ENCODE measurements at regions not wholly inside any gene's neighbourhood (a gene's known extent, or its start where the extent isn't known, plus 50 kb on each side); places are given as distances from the start of the nearest gene placed in this dataset.

- no peak overlapping the region for H3K4me3 ChIP-seq (ENCODE audit: low read length)
- H3K27me3 ChIP-seq (ENCODE audit: insufficient read depth, low read length) = no peaks in the 10 kb centered on the region
- H3K4me1 ChIP-seq (ENCODE audit: insufficient read depth, low read length) = peaks cover 4% of the 10 kb centered on the region; the same call in 1 of the 2 replicates
- no peaks in the 10 kb centered on the region for H3K36me3 ChIP-seq (ENCODE audit: insufficient read depth, low read depth, low read length)
- H3K9me3 ChIP-seq (ENCODE audit: insufficient read depth, low read depth, low read length) = no peaks in the 10 kb centered on the region
- no peak overlapping the region for H3K27ac ChIP-seq (ENCODE audit: low read length)
- H3K9ac ChIP-seq (ENCODE audit: low read depth, low read length) = no peak overlapping the region
Observed at GRCh38 chr20:10774357-10774943, 100.7 kb upstream of the JAG1 start.

DNA sequence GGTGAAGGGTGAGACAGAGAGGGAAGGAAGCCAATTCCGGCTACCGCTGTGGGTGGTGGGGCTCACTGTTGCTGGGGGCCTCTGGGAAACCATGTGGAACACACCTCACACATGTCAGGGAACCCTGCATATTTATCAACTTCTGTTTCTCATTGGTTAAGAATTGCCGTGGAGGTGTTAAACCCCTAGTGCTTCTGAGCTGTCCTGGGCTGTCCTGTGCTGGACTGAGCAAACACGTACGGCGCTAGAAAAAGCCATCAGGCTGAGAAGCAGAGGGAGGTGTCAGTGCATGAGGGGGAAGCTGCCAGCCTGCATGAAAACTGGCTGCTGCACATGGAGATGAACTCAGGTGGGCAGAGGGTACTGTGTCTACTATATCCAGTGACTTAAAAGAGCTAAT is 103.9 kb upstream of the JAG1 start:
- H3K27me3 ChIP-seq (ENCODE audit: insufficient read depth, low read length) = no peaks in the 10 kb centered on the region
- no peaks in the 10 kb centered on the region for H3K9me3 ChIP-seq (ENCODE audit: insufficient read depth, low read depth, low read length)
- H3K36me3 ChIP-seq (ENCODE audit: insufficient read depth, low read depth, low read length) = no peaks in the 10 kb centered on the region
- no peak overlapping the region for H3K9ac ChIP-seq (ENCODE audit: low read depth, low read length)
- peaks cover 6% of the 10 kb centered on the region; the same call in 1 of the 2 replicates for H3K4me1 ChIP-seq (ENCODE audit: insufficient read depth, low read length)
- no peak overlapping the region for H3K27ac ChIP-seq (ENCODE audit: low read length)
- H3K4me3 ChIP-seq (ENCODE audit: low read length) = no peak overlapping the region

- Histone ChIP-seq H3K36me3 (ENCODE audit: insufficient read depth, low read depth, low read length) (no peaks in the 10 kb centered on the region), H3K27ac (ENCODE audit: low read length) (no peak overlapping the region), H3K4me3 (ENCODE audit: low read length) (no peak overlapping the region), H3K27me3 (ENCODE audit: insufficient read depth, low read length) (no peaks in the 10 kb centered on the region), H3K9me3 (ENCODE audit: insufficient read depth, low read depth, low read length) (no peaks in the 10 kb centered on the region), H3K4me1 (ENCODE audit: insufficient read depth, low read length) (peaks cover 20% of the 10 kb centered on the region; the same call in 1 of the 2 replicates), H3K9ac (ENCODE audit: low read depth, low read length) (no peak overlapping the region)
Observed at GRCh38 chr20:10779911-10780310, 106.1 kb upstream of the JAG1 start.

DNA sequence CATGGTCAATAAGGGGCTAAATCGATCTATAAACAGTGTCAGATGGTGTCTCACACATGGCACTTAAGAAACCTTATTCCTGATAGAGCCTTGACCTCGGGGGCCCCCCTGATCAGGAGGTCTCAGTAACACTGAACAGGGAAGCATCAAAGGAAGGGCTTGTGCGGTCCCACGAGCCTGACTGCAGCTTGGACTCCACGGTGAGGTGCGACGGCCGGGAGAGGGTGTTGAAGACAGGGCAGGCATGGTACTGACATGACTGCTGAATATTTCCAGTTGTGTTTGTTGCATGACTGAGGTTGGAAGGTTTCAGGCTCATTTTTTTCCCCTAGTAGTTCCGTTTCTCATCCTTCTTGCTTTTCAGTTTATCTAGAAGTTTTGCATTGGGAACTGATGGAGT is 107.1 kb upstream of the JAG1 start:
- Histone ChIP-seq H3K9ac (ENCODE audit: low read depth, low read length) (no peak overlapping the region), H3K4me1 (ENCODE audit: insufficient read depth, low read length) (peaks cover 20% of the 10 kb centered on the region; the same call in 1 of the 2 replicates), H3K36me3 (ENCODE audit: insufficient read depth, low read depth, low read length) (no peaks in the 10 kb centered on the region), H3K27me3 (ENCODE audit: insufficient read depth, low read length) (no peaks in the 10 kb centered on the region), H3K27ac (ENCODE audit: low read length) (no peak overlapping the region), H3K9me3 (ENCODE audit: insufficient read depth, low read depth, low read length) (no peaks in the 10 kb centered on the region), H3K4me3 (ENCODE audit: low read length) (no peak overlapping the region)

GRCh38 chr20:10781526-10781925 is 107.7 kb upstream of the JAG1 start:
- Histone ChIP-seq H3K27me3 (ENCODE audit: insufficient read depth, low read length) (no peaks in the 10 kb centered on the region), H3K4me3 (ENCODE audit: low read length) (no peak overlapping the region), H3K9ac (ENCODE audit: low read depth, low read length) (no peak overlapping the region), H3K36me3 (ENCODE audit: insufficient read depth, low read depth, low read length) (no peaks in the 10 kb centered on the region), H3K27ac (ENCODE audit: low read length) (no peak overlapping the region), H3K4me1 (ENCODE audit: insufficient read depth, low read length) (peaks cover 20% of the 10 kb centered on the region; the same call in 1 of the 2 replicates), H3K9me3 (ENCODE audit: insufficient read depth, low read depth, low read length) (no peaks in the 10 kb centered on the region)

GRCh38 chr20:10783707-10784553 is 110.1 kb upstream of the JAG1 start:
- Histone ChIP-seq H3K4me3 (ENCODE audit: low read length) (no peak overlapping the region), H3K9me3 (ENCODE audit: insufficient read depth, low read depth, low read length) (no peaks in the 10 kb centered on the region), H3K27ac (ENCODE audit: low read length) (no peak overlapping the region), H3K4me1 (ENCODE audit: insufficient read depth, low read length) (peaks cover 20% of the 10 kb centered on the region; the same call in 1 of the 2 replicates), H3K9ac (ENCODE audit: low read depth, low read length) (no peak overlapping the region), H3K36me3 (ENCODE audit: insufficient read depth, low read depth, low read length) (no peaks in the 10 kb centered on the region), H3K27me3 (ENCODE audit: insufficient read depth, low read length) (no peaks in the 10 kb centered on the region)

- H3K27ac ChIP-seq (ENCODE audit: low read length) = no peak overlapping the region
- no peaks in the 10 kb centered on the region for H3K36me3 ChIP-seq (ENCODE audit: insufficient read depth, low read depth, low read length)
- H3K27me3 ChIP-seq (ENCODE audit: insufficient read depth, low read length) = no peaks in the 10 kb centered on the region
- H3K9me3 ChIP-seq (ENCODE audit: insufficient read depth, low read depth, low read length) = no peaks in the 10 kb centered on the region
- no peak overlapping the region for H3K9ac ChIP-seq (ENCODE audit: low read depth, low read length)
- H3K4me3 ChIP-seq (ENCODE audit: low read length) = no peak overlapping the region
- peaks cover 20% of the 10 kb centered on the region; the same call in 1 of the 2 replicates for H3K4me1 ChIP-seq (ENCODE audit: insufficient read depth, low read length)
Observed at GRCh38 chr20:10784554-10785183, 110.9 kb upstream of the JAG1 start.

DNA sequence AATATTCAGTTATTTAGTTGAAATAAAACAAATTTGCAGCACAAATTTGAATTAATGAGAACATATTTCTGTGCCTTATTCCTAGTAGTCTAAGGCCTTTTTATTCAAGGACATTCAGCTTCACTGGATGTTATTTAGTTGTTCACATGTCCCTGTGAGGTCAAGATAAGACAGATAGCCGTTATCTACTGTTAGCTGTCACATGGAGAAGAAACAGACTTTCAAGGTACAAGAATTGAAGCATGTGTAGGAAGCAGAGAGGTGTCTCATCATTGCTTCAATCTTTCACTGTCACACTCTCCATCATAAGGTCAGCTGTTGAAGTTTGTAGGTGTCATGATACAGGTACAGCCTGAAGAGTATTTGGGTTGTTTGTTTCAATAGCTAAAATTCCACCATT is 112.9 kb upstream of the JAG1 start:
- Histone ChIP-seq H3K27me3 (ENCODE audit: insufficient read depth, low read length) (no peaks in the 10 kb centered on the region), H3K4me1 (ENCODE audit: insufficient read depth, low read length) (peaks cover 13% of the 10 kb centered on the region; the same call in 1 of the 2 replicates), H3K36me3 (ENCODE audit: insufficient read depth, low read depth, low read length) (no peaks in the 10 kb centered on the region), H3K9me3 (ENCODE audit: insufficient read depth, low read depth, low read length) (no peaks in the 10 kb centered on the region), H3K27ac (ENCODE audit: low read length) (no peak overlapping the region), H3K9ac (ENCODE audit: low read depth, low read length) (no peak overlapping the region), H3K4me3 (ENCODE audit: low read length) (no peak overlapping the region)

- H3K9ac ChIP-seq (ENCODE audit: low read depth, low read length) = no peak overlapping the region
- H3K27ac ChIP-seq (ENCODE audit: low read length) = no peak overlapping the region
- H3K27me3 ChIP-seq (ENCODE audit: insufficient read depth, low read length) = no peaks in the 10 kb centered on the region
- no peak overlapping the region for H3K4me3 ChIP-seq (ENCODE audit: low read length)
- H3K9me3 ChIP-seq (ENCODE audit: insufficient read depth, low read depth, low read length) = no peaks in the 10 kb centered on the region
- peaks cover 13% of the 10 kb centered on the region; the same call in 1 of the 2 replicates for H3K4me1 ChIP-seq (ENCODE audit: insufficient read depth, low read length)
- no peaks in the 10 kb centered on the region for H3K36me3 ChIP-seq (ENCODE audit: insufficient read depth, low read depth, low read length)
Observed at GRCh38 chr20:10788055-10788454, 114.3 kb upstream of the JAG1 start.

- no peak overlapping the region for H3K9ac ChIP-seq (ENCODE audit: low read depth, low read length)
- H3K4me3 ChIP-seq (ENCODE audit: low read length) = no peak overlapping the region
- H3K9me3 ChIP-seq (ENCODE audit: insufficient read depth, low read depth, low read length) = no peaks in the 10 kb centered on the region
- H3K36me3 ChIP-seq (ENCODE audit: insufficient read depth, low read depth, low read length) = no peaks in the 10 kb centered on the region
- H3K27me3 ChIP-seq (ENCODE audit: insufficient read depth, low read length) = no peaks in the 10 kb centered on the region
- no peak overlapping the region for H3K27ac ChIP-seq (ENCODE audit: low read length)
- peaks cover 13% of the 10 kb centered on the region; the same call in 1 of the 2 replicates for H3K4me1 ChIP-seq (ENCODE audit: insufficient read depth, low read length)
Observed at GRCh38 chr20:10788877-10789276, 115.1 kb upstream of the JAG1 start.

- Histone ChIP-seq H3K9me3 (ENCODE audit: insufficient read depth, low read depth, low read length) (no peaks in the 10 kb centered on the region), H3K4me1 (ENCODE audit: insufficient read depth, low read length) (peaks cover 14% of the 10 kb centered on the region; the same call in 1 of the 2 replicates), H3K9ac (ENCODE audit: low read depth, low read length) (no peak overlapping the region), H3K4me3 (ENCODE audit: low read length) (no peak overlapping the region), H3K36me3 (ENCODE audit: insufficient read depth, low read depth, low read length) (no peaks in the 10 kb centered on the region), H3K27me3 (ENCODE audit: insufficient read depth, low read length) (no peaks in the 10 kb centered on the region), H3K27ac (ENCODE audit: low read length) (no peak overlapping the region)
Observed at GRCh38 chr20:10789386-10789785, 115.6 kb upstream of the JAG1 start.

All from iPS-20b (cell line).